A673 (cell line): ENCODE measurements at regions not wholly inside any gene's neighbourhood (a gene's known extent, or its start where the extent isn't known, plus 50 kb on each side); places are given as distances from the start of the nearest gene placed in this dataset.

Experiments
- BruUV-seq: library from RNA; stranded (reverse); fragments of 400-500 nt; replicated peaks from 2 replicates; lab custom pipeline; 2021; lab: Mats Ljungman, UMichigan
- CTCF ChIA-PET: fragments of 300-600 bp; sonication (Branson Sonifier 250); formaldehyde crosslinking; loops from one replicate; lab custom pipeline; 2022; ENCODE audit warnings: antibody characterized with exemption; lab: Charles Lee
- POLR2A ChIA-PET: fragments of 300-600 bp; sonication (Branson Sonifier 250); formaldehyde crosslinking; loops from one replicate; lab custom pipeline; 2022; ENCODE audit warnings: antibody characterized with exemption; ENCODE audit not compliant: low non-redundant PET; lab: Charles Lee
- DNase-seq: peaks from one replicate; pipeline ENCODE4 v3.0.0-alpha.2; 2015; ENCODE audit warnings: low spot score
- H3K27ac ChIP-seq: fragments of 200-600 bp; sonication (generic); 2 replicates; pipeline ENCODE4 v1.5.1; 2016; ENCODE audit warnings: mixed run types, low read depth, mild to moderate bottlenecking, mixed read lengths, antibody characterized with exemption, low read length; ENCODE audit not compliant: poor library complexity, severe bottlenecking
- H3K27me3 ChIP-seq: fragments of 200-600 bp; sonication (generic); replicated peaks from 2 replicates; pipeline ENCODE4 v1.6.1; 2017; ENCODE audit warnings: mixed run types, low read depth, mild to moderate bottlenecking, mixed read lengths, antibody characterized with exemption, low read length; ENCODE audit not compliant: insufficient read depth, poor library complexity
- H3K36me3 ChIP-seq: fragments of 200-600 bp; sonication (generic); 2 replicates; pipeline ENCODE4 v1.6.1; 2016; ENCODE audit warnings: mixed run types, mild to moderate bottlenecking, mixed read lengths, antibody characterized with exemption, low read length; ENCODE audit not compliant: insufficient read depth, poor library complexity, severe bottlenecking
- H3K4me1 ChIP-seq: fragments of 200-600 bp; sonication (generic); 2 replicates; pipeline ENCODE4 v1.6.1; 2017; ENCODE audit warnings: mixed run types, mild to moderate bottlenecking, mixed read lengths, antibody characterized with exemption, low read length; ENCODE audit not compliant: insufficient read depth, poor library complexity, severe bottlenecking
- H3K4me3 ChIP-seq: fragments of 200-600 bp; sonication (generic); 2 replicates; pipeline ENCODE4 v1.5.1; 2016; ENCODE audit warnings: low read depth, mixed run types, mild to moderate bottlenecking, mixed read lengths, low read length; ENCODE audit not compliant: poor library complexity, severe bottlenecking
- H3K9me3 ChIP-seq: fragments of 200-600 bp; sonication (generic); 2 replicates; pipeline ENCODE4 v1.6.1; 2016; ENCODE audit warnings: mixed run types, low read depth, mild to moderate bottlenecking, mixed read lengths, antibody characterized with exemption, low read length; ENCODE audit not compliant: poor library complexity, severe bottlenecking
- EZH2 ChIP-seq: fragments of 200-600 bp; sonication (generic); IDR thresholded peaks from 2 replicates; pipeline ENCODE4 v1.6.1; 2017; ENCODE audit warnings: borderline replicate concordance, low read depth, mild to moderate bottlenecking, mixed read lengths, antibody characterized with exemption, low read length; ENCODE audit not compliant: poor library complexity, severe bottlenecking
- intact Hi-C: fragments of 100-400 bp; cut with micrococcal nuclease; formaldehyde crosslinking; loops from one replicate; pipeline ENCODE4 v1.10.0; 2022; ENCODE audit not compliant: unreplicated experiment
- TF ChIP-seq, protein P1 (sequence below): fragments of 300-800, 200-600 bp; sonication (generic); conservative IDR thresholded peaks from 2 replicates; pipeline ENCODE4 v1.5.1; 2017; ENCODE audit warnings: low read depth, mild to moderate bottlenecking, antibody characterized with exemption, low read length, moderate library complexity, mixed read lengths

DNA sequence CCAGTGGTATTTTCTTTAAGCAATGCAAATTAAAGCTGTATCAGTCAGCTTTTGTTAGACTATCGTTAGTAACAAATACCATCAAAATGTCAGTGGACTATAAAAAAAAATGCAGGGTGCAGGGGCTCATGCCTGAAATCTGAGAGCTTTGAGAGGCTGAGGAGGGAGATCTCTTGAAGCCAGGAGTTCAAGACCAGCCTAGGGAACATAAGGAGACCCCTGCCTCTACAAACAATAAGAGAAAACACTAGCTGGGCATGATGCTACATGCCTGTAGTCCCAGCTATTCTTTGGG is 253.7 kb downstream of the MYCN start:
- no peak overlapping the region for H3K4me3 ChIP-seq
- no peaks in the 10 kb centered on the region for H3K4me1 ChIP-seq
- CTCF ChIA-PET: no interaction called here
- no peak for DNase-seq
- POLR2A ChIA-PET: no interaction called here
- H3K9me3 ChIP-seq: no peaks in the 10 kb centered on the region
- H3K36me3 ChIP-seq: no peaks in the 10 kb centered on the region
- H3K27ac ChIP-seq: no peak overlapping the region
- BruUV-seq: no TSS peak
- no peak for TF ChIP-seq EZH2
- TF ChIP-seq, protein P1, sequence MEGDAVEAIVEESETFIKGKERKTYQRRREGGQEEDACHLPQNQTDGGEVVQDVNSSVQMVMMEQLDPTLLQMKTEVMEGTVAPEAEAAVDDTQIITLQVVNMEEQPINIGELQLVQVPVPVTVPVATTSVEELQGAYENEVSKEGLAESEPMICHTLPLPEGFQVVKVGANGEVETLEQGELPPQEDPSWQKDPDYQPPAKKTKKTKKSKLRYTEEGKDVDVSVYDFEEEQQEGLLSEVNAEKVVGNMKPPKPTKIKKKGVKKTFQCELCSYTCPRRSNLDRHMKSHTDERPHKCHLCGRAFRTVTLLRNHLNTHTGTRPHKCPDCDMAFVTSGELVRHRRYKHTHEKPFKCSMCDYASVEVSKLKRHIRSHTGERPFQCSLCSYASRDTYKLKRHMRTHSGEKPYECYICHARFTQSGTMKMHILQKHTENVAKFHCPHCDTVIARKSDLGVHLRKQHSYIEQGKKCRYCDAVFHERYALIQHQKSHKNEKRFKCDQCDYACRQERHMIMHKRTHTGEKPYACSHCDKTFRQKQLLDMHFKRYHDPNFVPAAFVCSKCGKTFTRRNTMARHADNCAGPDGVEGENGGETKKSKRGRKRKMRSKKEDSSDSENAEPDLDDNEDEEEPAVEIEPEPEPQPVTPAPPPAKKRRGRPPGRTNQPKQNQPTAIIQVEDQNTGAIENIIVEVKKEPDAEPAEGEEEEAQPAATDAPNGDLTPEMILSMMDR: no peak
- no peaks in the 10 kb centered on the region for H3K27me3 ChIP-seq
- intact Hi-C loops: no loop called here

DNA sequence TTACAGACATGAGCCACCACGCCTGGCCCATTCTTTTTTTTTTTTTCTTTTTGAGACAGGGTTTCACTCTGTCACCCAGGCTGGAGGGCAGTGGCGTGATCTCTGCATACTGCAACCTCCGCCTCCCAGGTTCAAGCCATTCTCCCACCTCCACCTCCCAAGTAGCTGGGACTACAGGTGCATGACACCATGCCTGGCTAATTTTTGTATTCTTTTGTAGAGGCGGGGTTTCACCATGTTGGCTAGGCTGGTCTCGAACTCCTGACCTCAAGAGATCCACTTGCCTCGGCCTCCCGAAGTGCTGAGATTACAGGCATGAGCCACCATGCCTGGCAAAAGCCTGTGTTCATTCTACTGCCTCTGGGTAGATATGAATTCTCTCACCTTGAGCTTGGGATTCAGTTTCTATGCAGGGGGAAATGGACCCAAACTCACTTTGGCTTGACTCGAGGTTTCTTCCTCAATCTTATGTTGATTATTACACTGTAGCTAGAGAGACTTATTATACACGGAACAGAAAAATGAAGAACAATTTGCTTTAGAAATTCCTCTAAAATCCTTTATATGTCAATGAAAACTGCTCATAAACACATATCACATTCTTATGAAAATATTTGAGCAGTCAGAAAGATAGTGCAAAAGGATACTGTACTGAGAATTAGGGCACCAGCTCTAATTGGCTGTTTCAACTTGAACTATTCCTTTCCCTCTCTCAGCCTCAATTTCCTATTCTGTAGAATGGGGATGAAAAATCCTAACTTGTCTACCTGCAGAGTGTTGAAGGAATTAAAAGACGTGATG is 252.3 kb downstream of the MYCN start:
- TF ChIP-seq, protein P1: no peak
- no peak for TF ChIP-seq EZH2
- BruUV-seq: no TSS peak
- ChIA-PET CTCF (no interaction called here), POLR2A (interaction anchor here (0.7 kb wide), 1 partner anchor 1179 kb away, joined by 3 read pairs; no protein-coding TSS in a partner anchor)
- intact Hi-C loops: no loop called here
- Histone ChIP-seq H3K27ac (no peak overlapping the region), H3K4me1 (no peaks in the 10 kb centered on the region), H3K9me3 (no peaks in the 10 kb centered on the region), H3K27me3 (no peaks in the 10 kb centered on the region), H3K36me3 (no peaks in the 10 kb centered on the region), H3K4me3 (no peak overlapping the region)
- DNase-seq: no peak

- Histone ChIP-seq H3K36me3 (no peaks in the 10 kb centered on the region), H3K27me3 (no peaks in the 10 kb centered on the region), H3K27ac (no peak overlapping the region), H3K9me3 (no peaks in the 10 kb centered on the region), H3K4me1 (no peaks in the 10 kb centered on the region), H3K4me3 (no peak overlapping the region)
- BruUV-seq: no TSS peak
- TF ChIP-seq, protein P1: no peak
- TF ChIP-seq EZH2: no peak
- ChIA-PET CTCF (no interaction called here), POLR2A (interaction anchor here (0.7 kb wide), 1 partner anchor 1180 kb away, joined by 3 read pairs; no protein-coding TSS in a partner anchor)
- intact Hi-C loops: no loop called here
- DNase-seq: no peak
These were observed 251.3 kb downstream of the MYCN start for GRCh38 chr2:16191431-16192200.
